ENCODE measurements at regions not wholly inside any gene's neighbourhood (a gene's known extent, or its start where the extent isn't known, plus 50 kb on each side); places are given as distances from the start of the nearest gene placed in this dataset.
"Not testable (repeated sequence)": the region's sequence is repeated elsewhere in the genome, so short reads cannot be mapped to it uniquely, and the experiment has no call there.

DNA sequence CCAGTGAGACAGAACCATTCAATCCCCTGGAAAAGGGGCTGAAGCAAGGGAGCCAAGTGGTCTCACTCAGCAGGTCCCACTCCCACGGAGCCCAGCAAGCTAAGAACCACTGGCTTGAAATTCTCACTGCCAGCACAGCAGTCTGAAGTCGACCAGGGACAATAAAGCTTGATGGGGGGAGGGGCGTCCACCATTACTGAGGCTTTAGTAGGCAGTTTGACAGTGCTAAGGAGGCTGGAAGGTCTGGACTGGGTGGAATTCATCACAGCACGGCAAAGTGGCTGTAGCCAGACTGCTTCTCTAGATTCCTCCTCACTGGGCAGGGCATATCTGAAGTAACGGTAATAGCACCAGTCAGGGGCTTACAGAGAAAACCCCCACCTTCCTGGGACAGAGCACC lies 105.4 kb upstream of the GORAB start:
- WGBS, 2 donors = 45 to 46% methylated on average over 5 of the region's 5 CpGs

DNA sequence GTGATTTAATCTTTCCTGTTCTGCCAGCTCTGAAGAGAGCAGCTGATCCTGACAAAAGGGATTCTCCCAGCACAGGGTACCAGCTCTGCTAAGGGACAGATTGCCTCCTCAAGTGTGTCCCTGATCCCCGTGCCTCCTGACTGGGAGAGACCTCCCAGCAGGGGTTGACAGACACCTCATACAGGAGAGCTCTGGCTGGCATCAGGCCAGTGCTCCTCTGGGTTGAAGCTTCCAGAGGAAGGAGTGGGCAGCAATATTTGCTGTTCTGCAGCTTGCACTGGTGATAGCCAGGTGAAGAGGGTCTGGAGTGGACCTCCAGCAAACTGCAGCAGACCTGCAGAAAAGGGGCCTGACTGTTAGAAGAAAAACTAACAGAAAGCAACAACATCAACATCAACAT lies 105.0 kb upstream of the GORAB start:
- H3K9me3 ChIP-seq; H3K27ac ChIP-seq; H3K27me3 ChIP-seq; H3K4me1 ChIP-seq; H3K4me3 ChIP-seq; DNase-seq (ENCODE audit: low spot score in 2 of 2); H3K36me3 ChIP-seq: not testable (repeated sequence)
- WGBS, 2 donors = 71 to 92% methylated on average over 1 of the region's 1 CpG

More for the DNA sequence above, 105.4 kb upstream of the GORAB start:
- Histone ChIP-seq H3K36me3 (no peaks in the 10 kb centered on the region), H3K9me3 (peaks cover 0 to 7% (median 0%) of the 10 kb centered on the region in 4 donors), H3K27ac (no peak overlapping the region), H3K27me3 (no peaks in the 10 kb centered on the region), H3K4me1 (no peaks in the 10 kb centered on the region), H3K4me3 (no peak overlapping the region)
- no peak for DNase-seq (ENCODE audit: low spot score in 2 of 2)
- TF ChIP-seq POLR2A (IDR thresholded peaks at IDR 0.05) (no peak), EP300 (IDR thresholded peaks at IDR 0.05) (no peak)
- TF ChIP-seq, protein P1, sequence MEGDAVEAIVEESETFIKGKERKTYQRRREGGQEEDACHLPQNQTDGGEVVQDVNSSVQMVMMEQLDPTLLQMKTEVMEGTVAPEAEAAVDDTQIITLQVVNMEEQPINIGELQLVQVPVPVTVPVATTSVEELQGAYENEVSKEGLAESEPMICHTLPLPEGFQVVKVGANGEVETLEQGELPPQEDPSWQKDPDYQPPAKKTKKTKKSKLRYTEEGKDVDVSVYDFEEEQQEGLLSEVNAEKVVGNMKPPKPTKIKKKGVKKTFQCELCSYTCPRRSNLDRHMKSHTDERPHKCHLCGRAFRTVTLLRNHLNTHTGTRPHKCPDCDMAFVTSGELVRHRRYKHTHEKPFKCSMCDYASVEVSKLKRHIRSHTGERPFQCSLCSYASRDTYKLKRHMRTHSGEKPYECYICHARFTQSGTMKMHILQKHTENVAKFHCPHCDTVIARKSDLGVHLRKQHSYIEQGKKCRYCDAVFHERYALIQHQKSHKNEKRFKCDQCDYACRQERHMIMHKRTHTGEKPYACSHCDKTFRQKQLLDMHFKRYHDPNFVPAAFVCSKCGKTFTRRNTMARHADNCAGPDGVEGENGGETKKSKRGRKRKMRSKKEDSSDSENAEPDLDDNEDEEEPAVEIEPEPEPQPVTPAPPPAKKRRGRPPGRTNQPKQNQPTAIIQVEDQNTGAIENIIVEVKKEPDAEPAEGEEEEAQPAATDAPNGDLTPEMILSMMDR (IDR thresholded peaks at IDR 0.05) = no peak

DNA sequence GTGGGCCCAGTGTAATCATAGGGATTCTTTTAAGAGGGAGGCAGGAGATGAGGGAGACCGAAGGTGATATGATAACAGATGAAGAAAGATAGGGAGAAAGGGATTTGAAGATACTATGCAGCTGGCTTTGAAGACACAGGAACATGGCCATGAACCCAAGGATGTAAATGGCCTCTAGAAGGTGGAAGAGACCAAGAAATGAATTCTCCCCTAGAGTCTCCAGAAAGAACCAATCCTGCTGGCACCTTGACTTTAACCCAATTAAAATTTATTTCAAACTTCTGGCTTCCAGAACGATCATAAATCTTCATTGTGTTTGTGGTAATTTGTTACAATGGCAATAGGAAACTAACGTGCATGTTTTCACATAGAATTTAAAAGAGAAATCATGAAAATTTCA lies 95.0 kb upstream of the GORAB start:
- 65 to 80% methylated on average over 3 of the region's 3 CpGs for WGBS, 2 donors
- H3K4me1 ChIP-seq = no peaks in the 10 kb centered on the region

DNA sequence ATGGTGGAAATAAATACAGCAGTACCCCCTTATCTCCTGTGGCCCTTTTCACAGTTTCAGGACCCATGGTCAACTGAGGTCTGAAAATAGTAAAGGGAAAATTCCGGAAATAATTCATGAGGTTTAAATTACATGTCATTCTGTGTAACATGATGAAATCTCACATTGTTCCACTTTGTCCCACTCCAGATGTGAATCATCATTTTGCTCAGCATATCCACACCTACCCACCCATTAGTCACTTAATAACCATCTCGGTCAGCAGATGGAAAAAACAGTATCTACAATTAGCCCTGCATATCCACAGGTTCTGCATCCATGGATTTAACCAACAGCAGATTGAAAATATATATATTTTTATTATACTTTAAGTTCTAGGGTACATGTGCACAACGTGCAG lies 86.9 kb upstream of the GORAB start:
- H3K4me3 ChIP-seq = no peak overlapping the region
- no peak for DNase-seq (ENCODE audit: low spot score in 2 of 2)
- 50 to 90% methylated on average over 3 of the region's 3 CpGs for WGBS, 2 donors
- no peaks in the 10 kb centered on the region for H3K9me3 ChIP-seq
- H3K4me1 ChIP-seq = no peaks in the 10 kb centered on the region
- TF ChIP-seq, protein P1 (IDR thresholded peaks at IDR 0.05) = no peak
- TF ChIP-seq POLR2A (IDR thresholded peaks at IDR 0.05) = no peak
- TF ChIP-seq EP300 (IDR thresholded peaks at IDR 0.05) = no peak
- no peak overlapping the region for H3K27ac ChIP-seq
- no peaks in the 10 kb centered on the region for H3K27me3 ChIP-seq
- H3K36me3 ChIP-seq = no peaks in the 10 kb centered on the region

More for the DNA sequence above, 95.0 kb upstream of the GORAB start:
- TF ChIP-seq, protein P1 (IDR thresholded peaks at IDR 0.05) = no peak
- no peak for TF ChIP-seq EP300 (IDR thresholded peaks at IDR 0.05)
- Histone ChIP-seq H3K36me3 (no peaks in the 10 kb centered on the region), H3K9me3 (no peaks in the 10 kb centered on the region), H3K27ac (no peak overlapping the region), H3K4me3 (no peak overlapping the region), H3K27me3 (no peaks in the 10 kb centered on the region)
- DNase-seq (ENCODE audit: low spot score in 2 of 2) = no peak

GRCh38 chr1:170448661-170449158 lies 83.3 kb upstream of the GORAB start:
- no peaks in the 10 kb centered on the region for H3K9me3 ChIP-seq
- no peak for DNase-seq (ENCODE audit: low spot score in 2 of 2)
- H3K27me3 ChIP-seq = no peaks in the 10 kb centered on the region
- H3K4me1 ChIP-seq = no peaks in the 10 kb centered on the region
- H3K27ac ChIP-seq = no peak overlapping the region
- H3K4me3 ChIP-seq = no peak overlapping the region
- H3K36me3 ChIP-seq = no peaks in the 10 kb centered on the region
- TF ChIP-seq EP300 (IDR thresholded peaks at IDR 0.05) (no peak), POLR2A (IDR thresholded peaks at IDR 0.05) (no peak)
- TF ChIP-seq, protein P1 (IDR thresholded peaks at IDR 0.05) = no peak

- H3K27ac ChIP-seq; H3K4me3 ChIP-seq; H3K27me3 ChIP-seq; DNase-seq (ENCODE audit: low spot score in 2 of 2); H3K36me3 ChIP-seq; H3K4me1 ChIP-seq: not testable (repeated sequence)
- WGBS, 2 donors = 78 to 91% methylated on average over 5 of the region's 5 CpGs
- H3K9me3 ChIP-seq = peaks cover 0 to 13% (median 0%) of the 10 kb centered on the region in 4 donors
Measured at GRCh38 chr1:170457325-170458050, 74.5 kb upstream of the GORAB start.

All from tibial nerve (tissue), 4 donors.